ENCODE measurements at regions not wholly inside any gene's neighbourhood (a gene's known extent, or its start where the extent isn't known, plus 50 kb on each side); places are given as distances from the start of the nearest gene placed in this dataset.
A peak's percentile ranks its signal among the peaks of the same experiment; 100 is the strongest.

DNA sequence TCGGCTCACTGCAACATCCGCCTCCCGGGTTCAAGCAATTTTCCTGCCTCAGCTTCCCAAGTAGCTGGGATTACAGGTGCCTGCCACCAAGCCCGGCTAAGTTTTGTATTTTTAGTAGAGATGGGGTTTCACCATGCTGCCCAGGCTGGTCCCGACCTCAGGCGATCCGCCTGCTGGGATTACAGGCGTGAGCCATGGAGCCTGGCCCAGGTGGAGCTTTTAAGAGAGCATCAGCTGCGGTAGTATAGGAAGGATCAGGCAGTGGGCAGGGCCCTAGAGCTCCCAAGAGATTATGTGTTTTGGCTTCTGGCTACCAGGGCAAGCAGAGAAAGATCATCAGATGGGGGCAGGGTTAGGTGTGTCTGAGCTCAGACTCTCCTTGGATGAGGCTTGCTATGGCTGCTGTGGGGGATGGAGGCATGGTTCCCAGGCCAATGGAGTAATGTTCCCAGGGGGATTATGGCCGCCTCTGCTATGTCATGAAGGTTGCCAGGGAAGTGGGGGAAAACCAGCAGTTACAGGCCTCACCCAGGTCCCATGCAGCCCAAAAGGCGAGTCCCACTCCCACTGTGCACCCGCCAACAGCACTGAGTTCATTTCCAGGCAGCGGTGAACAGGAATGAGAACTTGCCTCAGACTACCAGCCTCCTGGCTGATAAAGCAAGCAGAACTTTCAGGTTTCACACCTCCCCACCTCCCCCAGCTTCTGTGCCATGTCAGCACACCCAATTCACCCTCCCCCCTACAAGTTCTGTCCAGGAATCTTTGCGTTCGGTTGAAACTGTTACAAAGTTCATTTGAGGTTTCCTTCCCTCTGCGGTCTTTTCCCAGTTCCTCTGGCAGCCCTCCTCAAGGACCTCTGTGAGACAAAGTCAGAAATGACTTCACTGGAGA lies 507.6 kb downstream of the SPATA31D1 start:
- DNase-seq (ENCODE audit: low read depth, low spot score) = no peak
- H3K27me3 Mint-ChIP-seq (ENCODE audit: low read depth) = no peaks in the 10 kb centered on the region
- no peaks in the 10 kb centered on the region for H3K4me1 Mint-ChIP-seq
- TF ChIP-seq, protein P1, sequence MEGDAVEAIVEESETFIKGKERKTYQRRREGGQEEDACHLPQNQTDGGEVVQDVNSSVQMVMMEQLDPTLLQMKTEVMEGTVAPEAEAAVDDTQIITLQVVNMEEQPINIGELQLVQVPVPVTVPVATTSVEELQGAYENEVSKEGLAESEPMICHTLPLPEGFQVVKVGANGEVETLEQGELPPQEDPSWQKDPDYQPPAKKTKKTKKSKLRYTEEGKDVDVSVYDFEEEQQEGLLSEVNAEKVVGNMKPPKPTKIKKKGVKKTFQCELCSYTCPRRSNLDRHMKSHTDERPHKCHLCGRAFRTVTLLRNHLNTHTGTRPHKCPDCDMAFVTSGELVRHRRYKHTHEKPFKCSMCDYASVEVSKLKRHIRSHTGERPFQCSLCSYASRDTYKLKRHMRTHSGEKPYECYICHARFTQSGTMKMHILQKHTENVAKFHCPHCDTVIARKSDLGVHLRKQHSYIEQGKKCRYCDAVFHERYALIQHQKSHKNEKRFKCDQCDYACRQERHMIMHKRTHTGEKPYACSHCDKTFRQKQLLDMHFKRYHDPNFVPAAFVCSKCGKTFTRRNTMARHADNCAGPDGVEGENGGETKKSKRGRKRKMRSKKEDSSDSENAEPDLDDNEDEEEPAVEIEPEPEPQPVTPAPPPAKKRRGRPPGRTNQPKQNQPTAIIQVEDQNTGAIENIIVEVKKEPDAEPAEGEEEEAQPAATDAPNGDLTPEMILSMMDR (conservative IDR thresholded peaks at IDR 0.05) = no peak
- H3K9me3 Mint-ChIP-seq = peaks cover 11% of the 10 kb centered on the region
- H3K36me3 Mint-ChIP-seq (ENCODE audit: low read depth) = peaks cover 4% of the 10 kb centered on the region
- H3K4me3 Mint-ChIP-seq = no peak overlapping the region
- no peak overlapping the region for H3K27ac Mint-ChIP-seq (ENCODE audit: unreplicated experiment)

DNA sequence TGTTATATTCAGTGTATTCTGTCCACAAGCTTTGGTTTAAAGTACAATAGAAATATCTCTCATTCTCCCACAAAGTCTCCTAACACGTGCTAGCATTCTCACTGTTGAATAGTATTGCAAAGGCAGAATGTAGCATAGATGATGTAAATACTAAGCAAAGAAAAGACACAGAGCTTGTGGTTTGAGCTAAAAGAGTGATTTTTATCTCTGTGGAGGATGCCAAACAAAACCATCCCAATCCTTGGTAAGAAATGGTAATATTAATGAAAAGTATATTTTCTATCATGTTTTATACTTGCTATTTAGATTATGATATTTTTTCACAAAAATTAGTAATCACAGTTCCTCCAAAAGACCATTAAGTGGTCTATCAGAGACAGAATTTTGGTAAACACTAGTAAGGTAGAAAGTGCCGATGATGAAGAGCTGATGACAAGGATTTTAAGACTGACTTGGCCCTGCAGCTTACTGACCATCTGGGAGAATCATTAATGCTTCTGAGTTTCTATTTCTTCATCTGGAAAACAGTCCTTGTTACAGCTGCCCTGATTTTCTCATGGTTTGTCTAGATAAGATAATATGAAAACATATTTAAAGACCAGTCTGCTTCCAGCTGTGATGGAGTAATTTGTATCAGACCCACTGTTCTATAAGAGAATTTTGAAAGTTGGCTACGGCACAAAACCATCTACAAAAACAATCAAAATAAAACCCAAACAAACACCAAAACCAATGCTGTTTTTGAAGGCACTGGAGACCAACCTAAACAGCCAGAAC lies 510.2 kb downstream of the SPATA31D1 start:
- TF ChIP-seq, protein P1 (conservative IDR thresholded peaks at IDR 0.05) = no peak
- no peaks in the 10 kb centered on the region for H3K27me3 Mint-ChIP-seq (ENCODE audit: low read depth)
- H3K4me3 Mint-ChIP-seq = no peak overlapping the region
- no peak overlapping the region for H3K27ac Mint-ChIP-seq (ENCODE audit: unreplicated experiment)
- peaks cover 4% of the 10 kb centered on the region for H3K36me3 Mint-ChIP-seq (ENCODE audit: low read depth)
- no peak for DNase-seq (ENCODE audit: low read depth, low spot score)
- H3K9me3 Mint-ChIP-seq = peaks cover 21% of the 10 kb centered on the region
- no peaks in the 10 kb centered on the region for H3K4me1 Mint-ChIP-seq

DNA sequence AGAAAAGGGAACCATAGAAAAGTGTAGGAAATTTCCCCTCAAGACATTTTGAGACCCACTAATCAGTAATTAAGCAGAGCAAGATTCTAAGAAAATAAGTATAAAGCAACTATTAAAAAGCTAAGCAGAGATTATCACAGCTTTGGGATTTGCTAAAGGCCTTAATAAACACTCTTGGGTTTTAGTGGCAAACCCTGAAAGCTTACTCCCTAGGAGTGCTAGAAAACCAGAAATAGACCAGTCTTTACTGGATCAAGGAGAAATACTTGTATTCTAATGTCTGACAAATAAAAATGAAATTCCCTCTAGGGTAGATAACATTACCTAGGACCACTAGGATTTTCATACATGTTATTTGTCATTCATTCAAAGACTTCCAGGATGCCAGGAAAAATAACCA lies 510.8 kb downstream of the SPATA31D1 start:
- no peak overlapping the region for H3K27ac Mint-ChIP-seq (ENCODE audit: unreplicated experiment)
- TF ChIP-seq, protein P1 (conservative IDR thresholded peaks at IDR 0.05) = no peak
- no peaks in the 10 kb centered on the region for H3K27me3 Mint-ChIP-seq (ENCODE audit: low read depth)
- no peaks in the 10 kb centered on the region for H3K4me1 Mint-ChIP-seq
- DNase-seq (ENCODE audit: low read depth, low spot score) = no peak
- H3K36me3 Mint-ChIP-seq (ENCODE audit: low read depth) = peaks cover 4% of the 10 kb centered on the region
- no peak overlapping the region for H3K4me3 Mint-ChIP-seq
- H3K9me3 Mint-ChIP-seq = peaks cover 21% of the 10 kb centered on the region

DNA sequence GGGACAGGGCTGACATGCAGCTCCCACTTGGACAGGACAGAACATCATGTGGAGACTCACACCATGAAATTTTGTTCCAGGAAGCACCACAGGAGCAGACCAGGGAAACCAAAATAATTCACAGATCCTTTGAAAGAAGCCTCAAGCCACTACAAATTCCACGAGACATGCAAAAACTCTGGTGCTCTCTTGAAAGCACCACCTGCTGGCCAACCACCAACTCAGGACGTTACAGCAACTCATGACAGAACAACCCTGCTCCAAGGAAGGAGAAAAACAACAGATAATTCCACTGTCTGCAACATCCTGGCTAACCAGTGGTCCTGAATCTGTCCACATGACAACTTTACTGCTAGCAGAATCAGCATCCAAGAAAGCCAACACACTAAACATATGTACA lies 516.0 kb downstream of the SPATA31D1 start:
- TF ChIP-seq, protein P1 (conservative IDR thresholded peaks at IDR 0.05) = peak; percentile 13
- DNase-seq (ENCODE audit: low read depth, low spot score) = no peak
- Mint-ChIP-seq H3K27ac (ENCODE audit: unreplicated experiment) (no peak overlapping the region), H3K4me1 (no peaks in the 10 kb centered on the region), H3K4me3 (no peak overlapping the region), H3K36me3 (ENCODE audit: low read depth) (peaks cover 15% of the 10 kb centered on the region), H3K27me3 (ENCODE audit: low read depth) (no peaks in the 10 kb centered on the region), H3K9me3 (peaks cover 36% of the 10 kb centered on the region)

DNA sequence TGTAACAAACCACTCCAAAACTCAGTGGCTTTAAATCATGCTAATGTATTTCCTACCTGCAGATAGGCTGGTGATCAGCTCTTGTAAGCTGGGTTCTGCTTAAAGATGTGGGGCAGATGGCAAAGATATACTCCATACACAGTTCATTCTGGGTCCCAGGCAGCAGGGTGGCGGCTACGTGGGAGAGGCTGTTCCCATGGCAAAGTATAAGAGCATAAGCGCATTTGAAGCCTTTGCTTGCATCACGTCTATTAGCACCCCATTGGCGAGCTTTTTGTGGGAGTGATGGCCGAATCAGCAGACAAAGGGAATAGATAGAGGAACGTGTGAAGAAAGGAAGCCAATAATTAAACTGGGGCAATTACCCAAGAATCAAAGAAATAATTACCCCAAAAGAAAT lies 523.1 kb downstream of the SPATA31D1 start:
- Mint-ChIP-seq H3K36me3 (ENCODE audit: low read depth) (peaks cover 8% of the 10 kb centered on the region), H3K9me3 (peaks cover 16% of the 10 kb centered on the region), H3K27ac (ENCODE audit: unreplicated experiment) (no peak overlapping the region), H3K4me3 (no peak overlapping the region), H3K27me3 (ENCODE audit: low read depth) (no peaks in the 10 kb centered on the region), H3K4me1 (no peaks in the 10 kb centered on the region)
- no peak for DNase-seq (ENCODE audit: low read depth, low spot score)
- TF ChIP-seq, protein P1 (conservative IDR thresholded peaks at IDR 0.05) = no peak

Data from neural crest cell (in vitro differentiated cells).